Endothelial cell (in vitro differentiated cells): ENCODE measurements at regions not wholly inside any gene's neighbourhood (a gene's known extent, or its start where the extent isn't known, plus 50 kb on each side); places are given as distances from the start of the nearest gene placed in this dataset.

Source experiments
- DNase-seq: peaks from one replicate; pipeline ENCODE4 v3.0.0; 2021; ENCODE audit warnings: low spot score
- H3K27ac Mint-ChIP-seq: one replicate; pipeline ENCODE4 v1.8.0; 2021; ENCODE audit warnings: mixed read lengths, inconsistent platforms; ENCODE audit not compliant: unreplicated experiment
- H3K27me3 Mint-ChIP-seq: one replicate; pipeline ENCODE4 v1.8.0; 2021; ENCODE audit warnings: mild to moderate bottlenecking, moderate library complexity, mixed read lengths, inconsistent platforms; ENCODE audit not compliant: unreplicated experiment
- H3K36me3 Mint-ChIP-seq: one replicate; pipeline ENCODE4 v1.8.0; 2021; ENCODE audit warnings: mild to moderate bottlenecking, low read depth, mixed read lengths, inconsistent platforms; ENCODE audit not compliant: unreplicated experiment
- H3K4me1 Mint-ChIP-seq: one replicate; pipeline ENCODE4 v1.8.0; 2021; ENCODE audit warnings: mild to moderate bottlenecking, mixed read lengths, inconsistent platforms; ENCODE audit not compliant: unreplicated experiment
- H3K4me3 Mint-ChIP-seq: one replicate; pipeline ENCODE4 v1.8.0; 2021; ENCODE audit warnings: mild to moderate bottlenecking, mixed read lengths, inconsistent platforms; ENCODE audit not compliant: unreplicated experiment
- H3K9me3 Mint-ChIP-seq: one replicate; pipeline ENCODE4 v1.8.0; 2021; ENCODE audit warnings: mixed read lengths, inconsistent platforms; ENCODE audit not compliant: unreplicated experiment
- TF ChIP-seq, protein P1 (sequence below): fragments of 200-600 bp; sonication (generic); IDR thresholded peaks from one replicate; pipeline ENCODE4 v1.5.0; 2021; ENCODE audit warnings: antibody characterized with exemption; ENCODE audit not compliant: unreplicated experiment

DNA sequence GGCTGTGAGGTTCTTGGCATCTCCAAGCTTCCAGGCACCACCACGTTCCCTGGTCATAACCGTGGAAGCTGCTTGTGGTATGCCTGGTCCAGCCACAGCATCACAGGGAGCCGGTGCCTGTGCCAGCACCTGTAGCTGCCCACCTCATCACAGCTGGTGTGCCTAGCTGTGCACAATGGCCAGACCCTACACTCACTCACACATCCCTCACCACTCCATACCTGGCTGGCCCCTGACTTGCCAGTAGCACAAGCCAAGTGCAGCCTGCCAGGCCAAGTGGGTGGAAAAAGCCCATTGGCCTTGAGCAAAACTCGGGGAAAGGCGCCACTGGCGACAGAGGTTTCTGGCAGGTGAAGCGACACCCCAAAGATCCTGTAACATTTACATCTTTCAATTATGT, 192.3 kb upstream of the MANEA start:
- Mint-ChIP-seq H3K27me3 (no peaks in the 10 kb centered on the region), H3K4me3 (no peak overlapping the region)
- TF ChIP-seq, protein P1, sequence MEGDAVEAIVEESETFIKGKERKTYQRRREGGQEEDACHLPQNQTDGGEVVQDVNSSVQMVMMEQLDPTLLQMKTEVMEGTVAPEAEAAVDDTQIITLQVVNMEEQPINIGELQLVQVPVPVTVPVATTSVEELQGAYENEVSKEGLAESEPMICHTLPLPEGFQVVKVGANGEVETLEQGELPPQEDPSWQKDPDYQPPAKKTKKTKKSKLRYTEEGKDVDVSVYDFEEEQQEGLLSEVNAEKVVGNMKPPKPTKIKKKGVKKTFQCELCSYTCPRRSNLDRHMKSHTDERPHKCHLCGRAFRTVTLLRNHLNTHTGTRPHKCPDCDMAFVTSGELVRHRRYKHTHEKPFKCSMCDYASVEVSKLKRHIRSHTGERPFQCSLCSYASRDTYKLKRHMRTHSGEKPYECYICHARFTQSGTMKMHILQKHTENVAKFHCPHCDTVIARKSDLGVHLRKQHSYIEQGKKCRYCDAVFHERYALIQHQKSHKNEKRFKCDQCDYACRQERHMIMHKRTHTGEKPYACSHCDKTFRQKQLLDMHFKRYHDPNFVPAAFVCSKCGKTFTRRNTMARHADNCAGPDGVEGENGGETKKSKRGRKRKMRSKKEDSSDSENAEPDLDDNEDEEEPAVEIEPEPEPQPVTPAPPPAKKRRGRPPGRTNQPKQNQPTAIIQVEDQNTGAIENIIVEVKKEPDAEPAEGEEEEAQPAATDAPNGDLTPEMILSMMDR: no peak

DNA sequence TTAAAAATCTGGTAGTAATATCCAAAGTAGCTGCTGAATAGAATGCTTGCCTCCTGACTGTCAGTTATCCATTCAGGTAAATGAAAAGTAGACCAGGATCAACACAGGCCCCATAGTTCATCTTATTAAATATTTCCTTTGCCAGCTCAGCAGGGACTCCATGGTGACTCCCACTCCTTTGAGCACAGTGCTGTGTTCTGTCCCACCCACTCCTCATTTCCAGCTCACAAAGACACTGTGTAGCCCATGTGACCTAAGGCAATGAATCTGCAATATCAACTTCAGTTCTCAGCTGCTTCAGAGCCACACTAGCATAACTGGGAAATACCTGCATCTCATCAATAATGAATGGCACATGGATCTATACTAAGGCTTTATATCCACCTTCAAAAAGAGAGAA, 189.5 kb upstream of the MANEA start:
- peaks cover 3% of the 10 kb centered on the region for H3K9me3 Mint-ChIP-seq
- H3K27me3 Mint-ChIP-seq: no peaks in the 10 kb centered on the region
- H3K4me3 Mint-ChIP-seq: no peak overlapping the region
- no peaks in the 10 kb centered on the region for H3K36me3 Mint-ChIP-seq
- TF ChIP-seq, protein P1: no peak
- no peak overlapping the region for H3K27ac Mint-ChIP-seq
- DNase-seq: no peak
- H3K4me1 Mint-ChIP-seq: no peaks in the 10 kb centered on the region

More for the DNA sequence above, 192.3 kb upstream of the MANEA start:
- Mint-ChIP-seq H3K4me1 (no peaks in the 10 kb centered on the region), H3K9me3 (peaks cover 3% of the 10 kb centered on the region), H3K36me3 (no peaks in the 10 kb centered on the region), H3K27ac (no peak overlapping the region)
- no peak for DNase-seq

DNA sequence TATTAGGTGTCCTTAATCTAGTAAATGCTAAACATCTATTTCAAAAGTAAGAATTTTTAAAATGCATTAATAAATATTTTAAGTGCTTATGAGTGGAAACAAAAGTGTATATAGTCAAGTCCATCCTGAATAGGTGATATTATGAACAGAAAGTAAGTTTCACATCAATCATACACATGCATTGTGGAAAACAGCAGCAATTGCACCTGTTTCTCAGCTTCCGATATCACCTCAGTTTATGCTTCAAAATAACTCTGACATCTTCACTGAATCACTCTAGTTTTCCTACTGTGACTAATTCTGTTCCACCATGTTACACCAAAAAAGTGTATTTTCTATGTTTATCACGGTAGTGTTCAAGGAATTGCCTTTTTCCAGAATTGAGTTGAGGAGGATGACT, 172.6 kb upstream of the MANEA start:
- H3K9me3 Mint-ChIP-seq: no peaks in the 10 kb centered on the region
- H3K36me3 Mint-ChIP-seq: no peaks in the 10 kb centered on the region
- H3K27ac Mint-ChIP-seq: no peak overlapping the region
- H3K4me3 Mint-ChIP-seq: no peak overlapping the region
- TF ChIP-seq, protein P1: no peak
- H3K27me3 Mint-ChIP-seq: no peaks in the 10 kb centered on the region
- no peak for DNase-seq
- peaks cover 2% of the 10 kb centered on the region for H3K4me1 Mint-ChIP-seq

DNA sequence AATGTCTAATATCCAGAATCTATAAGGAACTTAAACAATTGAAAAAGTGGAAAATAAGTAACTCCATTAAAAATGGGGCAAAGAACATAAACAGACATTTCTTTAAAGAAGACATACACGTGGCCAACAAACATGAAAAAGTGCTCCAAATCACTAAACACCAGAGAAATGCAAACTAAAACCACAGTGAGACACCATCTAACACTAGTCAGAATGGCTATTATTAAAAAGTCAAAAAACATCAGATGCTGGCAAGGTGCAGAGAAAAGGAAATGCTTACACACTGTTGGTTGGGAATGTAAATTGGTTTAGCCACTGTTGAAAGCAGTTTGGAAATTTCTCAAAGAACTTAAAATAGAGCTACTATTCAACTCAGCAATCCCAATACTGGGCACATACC, 169.2 kb upstream of the MANEA start:
- H3K4me3 Mint-ChIP-seq: no peak overlapping the region
- no peaks in the 10 kb centered on the region for H3K36me3 Mint-ChIP-seq
- no peak for DNase-seq
- no peak overlapping the region for H3K27ac Mint-ChIP-seq
- no peaks in the 10 kb centered on the region for H3K4me1 Mint-ChIP-seq
- no peaks in the 10 kb centered on the region for H3K9me3 Mint-ChIP-seq
- TF ChIP-seq, protein P1: no peak
- H3K27me3 Mint-ChIP-seq: no peaks in the 10 kb centered on the region

DNA sequence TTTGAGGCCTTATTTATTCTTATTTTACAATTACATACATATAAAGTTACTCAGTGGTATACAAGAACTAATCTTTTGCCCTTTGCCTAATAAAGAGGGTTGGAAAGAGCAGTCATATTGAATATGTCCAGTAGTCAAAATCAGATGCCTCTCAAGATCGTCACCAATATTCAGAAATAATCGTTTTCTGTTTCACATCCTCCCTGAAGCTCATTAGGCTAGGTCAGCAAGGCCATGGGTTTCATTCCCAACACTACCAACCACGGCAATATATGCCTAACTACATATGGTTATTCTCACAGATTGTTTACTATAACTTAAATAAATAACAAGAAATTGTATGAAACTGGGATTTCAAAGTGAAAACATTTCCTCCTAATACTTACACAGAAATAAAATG, 167.2 kb upstream of the MANEA start:
- TF ChIP-seq, protein P1: no peak
- Mint-ChIP-seq H3K4me3 (no peak overlapping the region), H3K27ac (no peak overlapping the region), H3K9me3 (no peaks in the 10 kb centered on the region), H3K4me1 (no peaks in the 10 kb centered on the region), H3K27me3 (no peaks in the 10 kb centered on the region), H3K36me3 (no peaks in the 10 kb centered on the region)
- no peak for DNase-seq
